IMR-90 (cell line): ENCODE measurements at regions not wholly inside any gene's neighbourhood (a gene's known extent, or its start where the extent isn't known, plus 50 kb on each side); places are given as distances from the start of the nearest gene placed in this dataset.

ENCODE experiments used
- ATAC-seq: fragments of 200-7000 bp; cut with Tn5 transposase; 2 replicates; pipeline ENCODE4 v1.9.1; 2020; ENCODE audit warnings: low read depth, mild to moderate bottlenecking, moderate library complexity
- BruUV-seq: library from RNA; stranded (reverse); fragments of 400-500 nt; replicated peaks from 2 replicates; lab custom pipeline; 2021; lab: Mats Ljungman, UMichigan
- CTCF ChIA-PET: fragments of 300-600 bp; formaldehyde crosslinking; extraction: SDS; loops from one replicate; lab custom pipeline; 2021; ENCODE audit warnings: antibody characterized with exemption; lab: Yijun Ruan, JAX
- POLR2A ChIA-PET: fragments of 300-600 bp; sonication (Branson Sonifier 250); formaldehyde crosslinking; loops from one replicate; lab custom pipeline; 2022; ENCODE audit warnings: antibody characterized with exemption; ENCODE audit not compliant: unreplicated experiment; lab: Charles Lee
- DNase-seq: peaks from one replicate; pipeline ENCODE4 v3.0.0; 2013
- H2AFZ ChIP-seq: replicated peaks from 2 replicates; pipeline ENCODE3; 2013; ENCODE audit warnings: low read length, mild to moderate bottlenecking; ENCODE audit not compliant: poor library complexity
- H2AK5ac ChIP-seq: 2 replicates; pipeline ENCODE4 v1.6.1; 2013; ENCODE audit warnings: low read depth, low read length, inconsistent platforms
- H2AK9ac ChIP-seq: replicated peaks from 2 replicates; pipeline ENCODE3; 2013; ENCODE audit warnings: mild to moderate bottlenecking, low read depth, low read length, moderate library complexity; ENCODE audit not compliant: poor library complexity
- H2BK120ac ChIP-seq: 2 replicates; pipeline ENCODE4 v1.6.1; 2013; ENCODE audit warnings: low read depth, low read length, inconsistent platforms
- H2BK15ac ChIP-seq: 3 replicates; pipeline ENCODE4 v1.6.1; 2013; ENCODE audit warnings: low read depth, low read length, inconsistent platforms
- H2BK20ac ChIP-seq: 2 replicates; pipeline ENCODE4 v1.6.1; 2013; ENCODE audit warnings: low read depth, mild to moderate bottlenecking, inconsistent platforms, low read length, moderate library complexity
- H2BK5ac ChIP-seq: 2 replicates; pipeline ENCODE4 v1.6.1; 2013; ENCODE audit warnings: mild to moderate bottlenecking, low read depth, low read length, inconsistent platforms; ENCODE audit not compliant: poor library complexity, severe bottlenecking
- H3K14ac ChIP-seq: replicated peaks from 2 replicates; pipeline ENCODE4 v1.6.1; 2013; ENCODE audit warnings: low read depth, low read length, inconsistent platforms
- H3K18ac ChIP-seq: 2 replicates; pipeline ENCODE4 v1.6.1; 2013; ENCODE audit warnings: low read depth, low read length, control low read depth
- H3K23ac ChIP-seq: 2 replicates; pipeline ENCODE4 v1.6.1; 2013; ENCODE audit warnings: low read depth, low read length, inconsistent platforms
- H3K27ac ChIP-seq: 2 replicates; pipeline ENCODE4 v1.5.1; 2013; ENCODE audit warnings: mild to moderate bottlenecking, control low read depth, low read length; ENCODE audit not compliant: insufficient read depth
- H3K27me3 ChIP-seq: 2 replicates; pipeline ENCODE4 v1.6.1; 2013; ENCODE audit warnings: low read length; ENCODE audit not compliant: control insufficient read depth, insufficient read depth
- H3K36me3 ChIP-seq: 2 replicates; pipeline ENCODE4 v1.6.1; 2013; ENCODE audit warnings: low read length, mixed read lengths; ENCODE audit not compliant: control insufficient read depth, insufficient read depth
- H3K4ac ChIP-seq: 2 replicates; pipeline ENCODE4 v1.6.1; 2013; ENCODE audit warnings: low read depth, low read length, inconsistent platforms
- H3K4me1 ChIP-seq: 2 replicates; pipeline ENCODE4 v1.6.1; 2013; ENCODE audit warnings: low read length, mixed read lengths; ENCODE audit not compliant: control insufficient read depth, insufficient read depth
- H3K4me2 ChIP-seq: 2 replicates; pipeline ENCODE4 v1.6.1; 2013; ENCODE audit warnings: low read depth, mild to moderate bottlenecking, control low read depth, low read length, moderate library complexity
- H3K4me3 ChIP-seq: 2 replicates; pipeline ENCODE4 v1.5.1; 2013; ENCODE audit warnings: low read depth, mild to moderate bottlenecking, control low read depth, low read length, moderate library complexity; ENCODE audit not compliant: insufficient read depth
- H3K56ac ChIP-seq: 2 replicates; pipeline ENCODE4 v1.6.1; 2013; ENCODE audit warnings: low read length, inconsistent platforms; ENCODE audit not compliant: insufficient read depth; ENCODE audit errors: extremely low read depth
- H3K79me1 ChIP-seq, 2 experiments: 2 replicates each; pipeline ENCODE4 v1.6.1; 2013; ENCODE audit warnings: low read length in 2 of 2, inconsistent platforms in 1 of 2, low read depth in 1 of 2
- H3K9ac ChIP-seq: 2 replicates; pipeline ENCODE4 v1.6.1; 2013; ENCODE audit warnings: low read depth, low read length, control low read depth
- H3K9me1 ChIP-seq: 2 replicates; pipeline ENCODE4 v1.6.1; 2013; ENCODE audit warnings: low read length, inconsistent platforms; ENCODE audit not compliant: insufficient read depth
- H3K9me3 ChIP-seq: 2 replicates; pipeline ENCODE4 v1.6.1; 2013; ENCODE audit warnings: low read length; ENCODE audit not compliant: control insufficient read depth, insufficient read depth
- H4K20me1 ChIP-seq: 2 replicates; pipeline ENCODE4 v1.6.1; 2013; ENCODE audit warnings: low read length, inconsistent platforms; ENCODE audit not compliant: insufficient read depth
- H4K5ac ChIP-seq: 2 replicates; pipeline ENCODE4 v1.6.1; 2013; ENCODE audit warnings: mild to moderate bottlenecking, low read depth, low read length, control low read depth
- H4K8ac ChIP-seq, 2 experiments: 2 replicates each; pipeline ENCODE4 v1.6.1; 2013; ENCODE audit warnings: low read depth in 2 of 2, low read length in 2 of 2, control low read depth in 1 of 2, inconsistent platforms in 1 of 2
- H4K91ac ChIP-seq: 2 replicates; pipeline ENCODE4 v1.6.1; 2013; ENCODE audit warnings: low read depth, low read length, inconsistent platforms; ENCODE audit not compliant: insufficient read depth
- ELK1 ChIP-seq: fragments of 150-350 bp; IDR thresholded peaks from 2 replicates; pipeline ENCODE4 v1.6.1; 2016; ENCODE audit warnings: low read depth, mild to moderate bottlenecking, low read length, moderate library complexity, borderline replicate concordance
- RCOR1 ChIP-seq: IDR thresholded peaks from 2 replicates; pipeline ENCODE4 v1.6.1; 2012; ENCODE audit warnings: mild to moderate bottlenecking, low read length, improper control_type of control experiment; ENCODE audit not compliant: insufficient replicate concordance
- WGBS, 2 experiments: methylation state at CpG; one replicate each; pipeline versions ENCODE4 v1.1.5 to v1.1.7; 2013; ENCODE audit warnings: missing lambda C conversion rate in 2 of 2; ENCODE audit not compliant: insufficient read length in 1 of 2; ENCODE audit errors: extremely low coverage in 2 of 2; 5-methylcytosine and 5-hydroxymethylcytosine counted together
- dilution Hi-C: fragments of 300-500 bp; cut with HindIII; formaldehyde crosslinking; loops from one replicate; pipeline ENCODE4 v1.14.3; 2018; ENCODE audit warnings: low sequenced_read_pairs; ENCODE audit not compliant: unreplicated experiment
- in situ Hi-C: fragments of 300-500 bp; cut with MboI; formaldehyde crosslinking; loops from 3 replicates; pipeline ENCODE4 v1.14.3; 2019; ENCODE audit warnings: low sequenced_read_pairs, inconsistent platforms, mixed read lengths
- intact Hi-C: fragments of 100-400 bp; cut with micrococcal nuclease; formaldehyde crosslinking; loops from 2 replicates; pipeline ENCODE4 v1.10.0; 2022

- Histone ChIP-seq H3K23ac (no peak overlapping the region), H2AFZ (no peak overlapping the region), H2BK20ac (no peak overlapping the region), H3K4me1 (no peaks in the 10 kb centered on the region), H3K79me1 (no peaks in the 10 kb centered on the region), H3K14ac (no peak overlapping the region), H4K8ac (no peak overlapping the region), H4K5ac (no peak overlapping the region), H4K20me1 (no peaks in the 10 kb centered on the region), H2BK15ac (no peak overlapping the region), H4K91ac (no peak overlapping the region), H3K4me2 (no peak overlapping the region), H2BK120ac (no peak overlapping the region), H3K9ac (no peak overlapping the region), H3K9me3 (no peaks in the 10 kb centered on the region), H3K27me3 (no peaks in the 10 kb centered on the region; the same call in 1 of the 2 replicates), H3K4ac (no peak overlapping the region), H3K9me1 (no peaks in the 10 kb centered on the region), H2BK5ac (no peak overlapping the region), H3K27ac (no peak overlapping the region), H3K36me3 (no peaks in the 10 kb centered on the region), H3K56ac (no peak overlapping the region), H3K18ac (no peak overlapping the region), H2AK5ac (no peak overlapping the region), H2AK9ac (no peak overlapping the region), H3K4me3 (no peak overlapping the region)
- ChIA-PET CTCF (interaction anchor here (1.2 kb wide), 1 partner anchor 9 kb away, joined by 5 read pairs; no protein-coding TSS in a partner anchor), POLR2A (no interaction called here)
- TF ChIP-seq RCOR1 (no peak), ELK1 (no peak)
- ATAC-seq (no peak), DNase-seq (no peak)
- intact Hi-C loops (no loop called here), in situ Hi-C loops (no loop called here), dilution Hi-C loops (no loop called here)
- 82% methylated on average over 6 of the region's 7 CpGs; no CpG with 5 or more reads in 1 of the 2 experiments for WGBS, 2 experiments
- BruUV-seq: no TSS peak
These were observed 109.5 kb upstream of the TMPO start for GRCh38 chr12:98405805-98406366.
